ENCODE measurements at regions not wholly inside any gene's neighbourhood (a gene's known extent, or its start where the extent isn't known, plus 50 kb on each side); places are given as distances from the start of the nearest gene placed in this dataset.

DNA sequence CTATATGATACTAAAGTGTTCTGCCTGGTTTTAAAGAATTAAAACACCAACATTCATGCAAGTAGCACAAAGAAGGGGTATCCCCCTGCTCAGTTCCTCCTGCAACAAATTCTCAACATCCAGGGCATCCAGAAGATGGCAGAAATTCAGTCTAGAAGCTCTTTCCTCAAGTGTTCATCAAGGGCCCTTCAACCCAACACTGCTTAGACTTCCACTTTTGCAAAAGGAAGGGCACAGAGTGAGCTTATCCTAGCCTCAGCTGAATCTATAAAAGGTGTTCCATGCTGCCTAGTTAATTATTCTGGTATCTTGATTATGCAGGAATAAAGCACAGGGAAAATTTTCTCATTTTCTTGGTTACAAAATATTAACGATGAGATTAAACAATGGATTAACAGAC is 275.8 kb upstream of the CRIM1 start:
- Histone ChIP-seq H3K9me3 (replicated peaks in 1 of 2; ENCODE audit: control insufficient read depth in 1 of 2, insufficient read depth in 1 of 2, low read length in 2 of 2) (no peaks in the 10 kb centered on the region), H2AFZ (ENCODE audit: insufficient read depth, low read depth, low read length, poor library complexity, severe bottlenecking) (no peak overlapping the region), H3K36me3 (replicated peaks in 1 of 2; ENCODE audit: control insufficient read depth in 1 of 2, insufficient read depth in 2 of 2, low read length in 2 of 2) (no peaks in the 10 kb centered on the region), H4K20me1 (ENCODE audit: insufficient read depth, low read length) (no peaks in the 10 kb centered on the region), H3K4me3 (replicated peaks in 1 of 3; ENCODE audit: low read depth in 2 of 3, low read length in 3 of 3) (no peak overlapping the region), H3K79me2 (ENCODE audit: insufficient read depth, low read length) (no peaks in the 10 kb centered on the region), H3K4me2 (replicated peaks; ENCODE audit: extremely low read depth, low read length, poor library complexity, severe bottlenecking) (no peak overlapping the region), H3K4me1 (ENCODE audit: control insufficient read depth in 1 of 2, insufficient read depth in 2 of 2, low read length in 2 of 2) (no peaks in the 10 kb centered on the region), H3K9ac (ENCODE audit: insufficient read depth, low read length, poor library complexity, severe bottlenecking) (no peak overlapping the region), H3K27me3 (ENCODE audit: control insufficient read depth in 2 of 2, insufficient read depth in 2 of 2, low read length in 2 of 2) (no peaks in the 10 kb centered on the region), H3K27ac (ENCODE audit: low read depth in 1 of 2, low read length in 2 of 2) (no peak overlapping the region)
- no peak for DNase-seq
- TF ChIP-seq, protein P1, sequence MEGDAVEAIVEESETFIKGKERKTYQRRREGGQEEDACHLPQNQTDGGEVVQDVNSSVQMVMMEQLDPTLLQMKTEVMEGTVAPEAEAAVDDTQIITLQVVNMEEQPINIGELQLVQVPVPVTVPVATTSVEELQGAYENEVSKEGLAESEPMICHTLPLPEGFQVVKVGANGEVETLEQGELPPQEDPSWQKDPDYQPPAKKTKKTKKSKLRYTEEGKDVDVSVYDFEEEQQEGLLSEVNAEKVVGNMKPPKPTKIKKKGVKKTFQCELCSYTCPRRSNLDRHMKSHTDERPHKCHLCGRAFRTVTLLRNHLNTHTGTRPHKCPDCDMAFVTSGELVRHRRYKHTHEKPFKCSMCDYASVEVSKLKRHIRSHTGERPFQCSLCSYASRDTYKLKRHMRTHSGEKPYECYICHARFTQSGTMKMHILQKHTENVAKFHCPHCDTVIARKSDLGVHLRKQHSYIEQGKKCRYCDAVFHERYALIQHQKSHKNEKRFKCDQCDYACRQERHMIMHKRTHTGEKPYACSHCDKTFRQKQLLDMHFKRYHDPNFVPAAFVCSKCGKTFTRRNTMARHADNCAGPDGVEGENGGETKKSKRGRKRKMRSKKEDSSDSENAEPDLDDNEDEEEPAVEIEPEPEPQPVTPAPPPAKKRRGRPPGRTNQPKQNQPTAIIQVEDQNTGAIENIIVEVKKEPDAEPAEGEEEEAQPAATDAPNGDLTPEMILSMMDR (IDR thresholded peaks at IDR 0.05) = no peak
- WGBS (ENCODE audit: insufficient coverage) = no CpG with 5 or more reads among the region's 1 CpG
- Mint-ChIP-seq H3K4me3 (no peak overlapping the region), H3K27me3 (ENCODE audit: low read depth in 3 of 3) (peaks cover 0 to 3% (median 2%) of the 10 kb centered on the region in 3 donors), H3K36me3 (no peaks in the 10 kb centered on the region), H3K27ac (no peak overlapping the region), H3K4me1 (no peaks in the 10 kb centered on the region), H3K9me3 (peaks cover 0 to 5% (median 2%) of the 10 kb centered on the region in 7 donors)
- intact Hi-C loops (cut with micrococcal nuclease) = no loop called here

DNA sequence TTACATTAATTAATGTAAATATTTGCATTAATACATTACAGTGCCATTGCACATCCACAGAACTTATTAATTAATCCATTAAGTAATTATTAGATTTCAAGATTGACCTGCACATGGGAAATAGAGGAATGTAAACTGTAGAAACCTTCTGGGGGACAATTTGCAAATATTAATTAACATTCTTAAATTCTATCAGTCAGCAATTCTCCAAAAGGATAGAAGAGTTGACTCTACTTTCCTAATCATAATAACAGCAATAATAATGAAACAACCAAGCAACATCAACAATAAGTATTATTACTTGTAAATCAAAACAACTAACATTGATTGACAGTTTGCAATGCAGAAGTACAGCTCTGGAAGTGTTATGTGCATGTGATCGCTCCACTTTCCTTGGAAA is 281.6 kb upstream of the CRIM1 start:
- H4K20me1 ChIP-seq (ENCODE audit: insufficient read depth, low read length) = no peaks in the 10 kb centered on the region
- no peaks in the 10 kb centered on the region for H3K9me3 ChIP-seq (replicated peaks in 1 of 2; ENCODE audit: control insufficient read depth in 1 of 2, insufficient read depth in 1 of 2, low read length in 2 of 2)
- no peaks in the 10 kb centered on the region for H3K4me1 ChIP-seq (ENCODE audit: control insufficient read depth in 1 of 2, insufficient read depth in 2 of 2, low read length in 2 of 2)
- no peak overlapping the region for H3K4me3 ChIP-seq (replicated peaks in 1 of 3; ENCODE audit: low read depth in 2 of 3, low read length in 3 of 3)
- DNase-seq = no peak
- no peaks in the 10 kb centered on the region for H3K79me2 ChIP-seq (ENCODE audit: insufficient read depth, low read length)
- intact Hi-C loops (cut with micrococcal nuclease) = no loop called here
- no peaks in the 10 kb centered on the region for H3K36me3 Mint-ChIP-seq
- H3K27ac ChIP-seq (ENCODE audit: low read depth in 1 of 2, low read length in 2 of 2) = no peak overlapping the region
- peaks cover 0 to 6% (median 0%) of the 10 kb centered on the region in 7 donors for H3K9me3 Mint-ChIP-seq
- H3K27me3 Mint-ChIP-seq (ENCODE audit: low read depth in 3 of 3) = peaks cover 0 to 4% (median 1%) of the 10 kb centered on the region in 3 donors
- no peaks in the 10 kb centered on the region for H3K4me1 Mint-ChIP-seq
- no peak overlapping the region for H3K27ac Mint-ChIP-seq
- no peak overlapping the region for H3K4me3 Mint-ChIP-seq
- no CpG with 5 or more reads among the region's 1 CpG for WGBS (ENCODE audit: insufficient coverage)
- H3K27me3 ChIP-seq (ENCODE audit: control insufficient read depth in 2 of 2, insufficient read depth in 2 of 2, low read length in 2 of 2) = no peaks in the 10 kb centered on the region
- no peaks in the 10 kb centered on the region for H3K36me3 ChIP-seq (replicated peaks in 1 of 2; ENCODE audit: control insufficient read depth in 1 of 2, insufficient read depth in 2 of 2, low read length in 2 of 2)
- no peak overlapping the region for H2AFZ ChIP-seq (ENCODE audit: insufficient read depth, low read depth, low read length, poor library complexity, severe bottlenecking)
- no peak overlapping the region for H3K9ac ChIP-seq (ENCODE audit: insufficient read depth, low read length, poor library complexity, severe bottlenecking)
- H3K4me2 ChIP-seq (replicated peaks; ENCODE audit: extremely low read depth, low read length, poor library complexity, severe bottlenecking) = no peak overlapping the region
- TF ChIP-seq, protein P1 (IDR thresholded peaks at IDR 0.05) = no peak

All from CD14-positive monocyte (primary cell).